K562 (cell line): ENCODE measurements at regions not wholly inside any gene's neighbourhood (a gene's known extent, or its start where the extent isn't known, plus 50 kb on each side); places are given as distances from the start of the nearest gene placed in this dataset.
A peak's percentile ranks its signal among the peaks of the same experiment; 100 is the strongest.

Source experiments
- ATAC-seq: fragments of 200-7000 bp; cut with Tn5 transposase; 3 replicates; pipeline ENCODE4 v1.9.1; 2020; ENCODE audit warnings: moderate library complexity
- BruUV-seq: library from RNA; stranded (reverse); fragments of 400-500 nt; replicated peaks from 2 replicates; lab custom pipeline; 2021; lab: Mats Ljungman, UMichigan
- CTCF ChIA-PET: fragments of 300-600 bp; formaldehyde crosslinking; extraction: SDS; loops from one replicate; lab custom pipeline; 2021; ENCODE audit warnings: low intra/inter-chr PET ratio; lab: Yijun Ruan, JAX
- POLR2A ChIA-PET: fragments of 300-600, 350-650 bp; sonication (Branson Sonifier 250); formaldehyde crosslinking; extraction: SDS; loops from one replicate; lab custom pipeline; 2021; ENCODE audit warnings: antibody characterized with exemption, inconsistent platforms; lab: Yijun Ruan, JAX
- DNase-seq, 4 experiments: peaks; one replicate each; pipeline versions ENCODE4 v3.0.0 to v3.0.0-alpha.2; 2011 to 2018; ENCODE audit warnings: low spot score in 3 of 4, mixed read lengths in 3 of 4; ENCODE audit errors: extremely low read depth in 1 of 4
- FAIRE-seq: peaks from 2 replicates; lab custom pipeline; 2011; peaks lifted over from hg19 to GRCh38; lab: Jason Lieb, UNC
- H2AFZ ChIP-seq: 2 replicates; pipeline ENCODE4 v1.6.0; 2011; ENCODE audit warnings: low read depth, low read length, control low read depth, inconsistent platforms
- H3K27ac ChIP-seq: fragments of 200-600 bp; 3 replicates; pipeline ENCODE4 v1.8.0; 2011; ENCODE audit warnings: low read depth, mild to moderate bottlenecking, control low read depth, inconsistent platforms, low read length, moderate library complexity, mixed read lengths; ENCODE audit errors: extremely low read depth
- H3K27me3 ChIP-seq, 2 experiments: fragments of 300-600 bp in 1 of 2; 2 replicates in 1 of 2; 3 replicates in 1 of 2; pipeline versions ENCODE4 v1.6.0 to v1.8.0; 2011; ENCODE audit warnings: inconsistent platforms in 2 of 2, low read length in 2 of 2, mild to moderate bottlenecking in 1 of 2, mixed read lengths in 1 of 2, moderate library complexity in 1 of 2; ENCODE audit not compliant: control insufficient read depth in 2 of 2, insufficient read depth in 2 of 2
- H3K36me3 ChIP-seq: fragments of 300-600 bp; 3 replicates; pipeline ENCODE4 v1.8.0; 2011; ENCODE audit warnings: mild to moderate bottlenecking, low read length, inconsistent platforms; ENCODE audit not compliant: control insufficient read depth, insufficient read depth
- H3K4me1 ChIP-seq, 2 experiments: fragments of 200-600 bp in 1 of 2; replicated peaks in 1 of 2; 2 replicates in 1 of 2; 3 replicates in 1 of 2; pipeline versions ENCODE4 v1.5.1 to v1.8.0; 2011; ENCODE audit warnings: inconsistent platforms in 2 of 2, low read length in 2 of 2, mild to moderate bottlenecking in 1 of 2, mixed read lengths in 1 of 2, moderate library complexity in 1 of 2; ENCODE audit not compliant: control insufficient read depth in 2 of 2, insufficient read depth in 2 of 2
- H3K4me2 ChIP-seq: 2 replicates; pipeline ENCODE4 v1.6.1; 2011; ENCODE audit warnings: low read length, control low read depth, inconsistent platforms, mixed read lengths; ENCODE audit not compliant: insufficient read depth
- H3K4me3 ChIP-seq: fragments of 200-600 bp; sonication (generic), shearing (Covaris generic); 2 replicates; pipeline ENCODE4 v1.5.1; 2016; ENCODE audit warnings: control low read depth, inconsistent platforms
- H3K79me2 ChIP-seq: fragments of 200-600 bp; 3 replicates; pipeline ENCODE4 v1.8.0; 2011; ENCODE audit warnings: low read length, inconsistent platforms; ENCODE audit not compliant: control insufficient read depth, insufficient read depth
- H3K9ac ChIP-seq, 2 experiments: 2 replicates each; pipeline versions ENCODE4 v1.6.0 to v1.6.1; 2011; ENCODE audit warnings: low read depth in 2 of 2, low read length in 2 of 2, control low read depth in 1 of 2, inconsistent platforms in 1 of 2, mild to moderate bottlenecking in 1 of 2, mixed read lengths in 1 of 2; ENCODE audit not compliant: insufficient read depth in 1 of 2
- H3K9me1 ChIP-seq: one replicate; pipeline ENCODE4 v1.6.0; 2011; ENCODE audit warnings: inconsistent platforms, mild to moderate bottlenecking, low read length, moderate library complexity; ENCODE audit not compliant: control insufficient read depth, insufficient read depth
- H3K9me3 ChIP-seq: replicated peaks from 2 replicates; pipeline ENCODE4 v1.5.1; 2011; ENCODE audit warnings: low read depth, low read length, inconsistent platforms; ENCODE audit not compliant: control insufficient read depth, insufficient read depth
- H4K20me1 ChIP-seq: replicated peaks from 2 replicates; pipeline ENCODE4 v1.6.1; 2011; ENCODE audit warnings: low read length, inconsistent platforms, mixed read lengths; ENCODE audit not compliant: control insufficient read depth, insufficient read depth
- ARID1B ChIP-seq: fragments of 450-650 bp; IDR thresholded peaks from 2 replicates; pipeline ENCODE4 v1.6.1; 2016; ENCODE audit warnings: antibody characterized with exemption, mild to moderate bottlenecking, inconsistent platforms
- ASH1L ChIP-seq: fragments of 450-650 bp; IDR thresholded peaks from 2 replicates; pipeline ENCODE4 v1.6.1; 2018; ENCODE audit warnings: borderline replicate concordance, mild to moderate bottlenecking, low read depth; ENCODE audit not compliant: partially characterized antibody
- CXXC5 ChIP-seq: fragments of 250-450 bp; sonication (Bioruptor Pico); IDR thresholded peaks from 2 replicates; pipeline ENCODE4 v1.8.0; 2022; ENCODE audit warnings: inconsistent platforms, mild to moderate bottlenecking, moderate library complexity
- EZH2 ChIP-seq: IDR thresholded peaks from 2 replicates; pipeline ENCODE4 v1.6.1; 2012; ENCODE audit warnings: low read depth, mild to moderate bottlenecking, inconsistent platforms, low read length, borderline replicate concordance
- HEY1 ChIP-seq: fragments of 250-450 bp; sonication (Bioruptor Pico); IDR thresholded peaks from 2 replicates; pipeline ENCODE4 v1.5.0; 2020; ENCODE audit warnings: mild to moderate bottlenecking, moderate library complexity, borderline replicate concordance
- HNRNPH1 ChIP-seq: fragments of 200-400 bp; formaldehyde crosslinking; optimal IDR thresholded peaks from 2 replicates; pipeline ENCODE3; 2017; ENCODE audit warnings: low read depth, mild to moderate bottlenecking, low read length, moderate library complexity
- MTA2 ChIP-seq: fragments of 450-650 bp; IDR thresholded peaks from 2 replicates; pipeline ENCODE4 v1.6.1; 2016; ENCODE audit warnings: low read depth
- NRF1 ChIP-seq, 2 experiments: fragments of 450-650 bp; IDR thresholded peaks in 1 of 2; conservative IDR thresholded peaks in 1 of 2; 2 replicates each; pipeline ENCODE4 v1.6.1; 2014; ENCODE audit warnings: mild to moderate bottlenecking in 2 of 2
- PURB ChIP-seq: sonication (generic); formaldehyde crosslinking; IDR thresholded peaks from 2 replicates; pipeline ENCODE4 v1.9.0; 2021; ENCODE audit warnings: low read depth, mild to moderate bottlenecking, missing genetic modification reagents
- TCF7 ChIP-seq: sonication (generic); IDR thresholded peaks from 2 replicates; pipeline ENCODE4 v1.6.1; 2016; ENCODE audit warnings: antibody characterized with exemption, borderline replicate concordance
- ZNF140 ChIP-seq: fragments of 250-450 bp; sonication (Bioruptor Pico); IDR thresholded peaks from 2 replicates; pipeline ENCODE4 v1.8.0; 2021; ENCODE audit warnings: moderate library complexity, mild to moderate bottlenecking, inconsistent platforms
- WGBS: fragments of 100-300 bp; shearing (Covaris generic); methylation state at CpG from one replicate; pipeline ENCODE4 v1.1.6; 2016; ENCODE audit warnings: low coverage, mixed read lengths; ENCODE audit not compliant: insufficient coverage; ENCODE audit errors: missing lambda C conversion rate; 5-methylcytosine and 5-hydroxymethylcytosine counted together
- in situ Hi-C: fragments of 300-500 bp; cut with MboI; formaldehyde crosslinking; loops from 4 replicates; pipeline ENCODE4 v1.15.0; 2018; ENCODE audit warnings: inconsistent platforms, mixed read lengths
- intact Hi-C: fragments of 100-400 bp; cut with micrococcal nuclease; formaldehyde crosslinking; loops from 2 replicates; pipeline ENCODE4 v1.14.2; 2022
- TF ChIP-seq, protein P1 (sequence below): conservative IDR thresholded peaks from 2 replicates; pipeline ENCODE4 v1.6.1; 2011; ENCODE audit warnings: low read depth, mild to moderate bottlenecking, low read length; ENCODE audit not compliant: control insufficient read depth
- TF ChIP-seq, protein P2 (sequence below): IDR thresholded peaks from 2 replicates; pipeline ENCODE4 v1.6.1; 2014; ENCODE audit warnings: antibody characterized with exemption
- TF ChIP-seq, protein P3 (sequence below): fragments of 250-450 bp; sonication (Bioruptor Pico); IDR thresholded peaks from 2 replicates; pipeline ENCODE4 v1.5.0; 2020; ENCODE audit warnings: mild to moderate bottlenecking
- TF ChIP-seq, protein P4 (sequence below): fragments of 450-650 bp; IDR thresholded peaks from 2 replicates; pipeline ENCODE4 v1.7.0; 2016; ENCODE audit warnings: borderline replicate concordance

DNA sequence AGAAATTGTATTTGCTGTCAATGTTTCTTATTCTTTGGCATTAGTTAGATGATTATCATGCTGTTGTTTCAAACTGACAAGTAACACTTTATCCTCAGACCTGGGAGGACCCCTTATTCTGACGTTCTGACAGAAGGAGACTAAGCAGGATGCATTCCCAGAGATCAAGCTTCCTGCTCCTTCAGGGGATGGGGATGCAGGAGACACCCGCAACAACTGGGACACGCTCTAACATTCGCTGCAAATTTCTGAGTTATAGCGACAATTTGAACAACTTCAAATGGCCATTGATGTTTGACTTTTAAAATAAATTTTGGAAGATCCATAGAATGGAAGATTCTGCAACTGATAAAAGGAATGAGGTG, 69.0 kb upstream of the ZNF184 start (continued):
- TF ChIP-seq, protein P1, sequence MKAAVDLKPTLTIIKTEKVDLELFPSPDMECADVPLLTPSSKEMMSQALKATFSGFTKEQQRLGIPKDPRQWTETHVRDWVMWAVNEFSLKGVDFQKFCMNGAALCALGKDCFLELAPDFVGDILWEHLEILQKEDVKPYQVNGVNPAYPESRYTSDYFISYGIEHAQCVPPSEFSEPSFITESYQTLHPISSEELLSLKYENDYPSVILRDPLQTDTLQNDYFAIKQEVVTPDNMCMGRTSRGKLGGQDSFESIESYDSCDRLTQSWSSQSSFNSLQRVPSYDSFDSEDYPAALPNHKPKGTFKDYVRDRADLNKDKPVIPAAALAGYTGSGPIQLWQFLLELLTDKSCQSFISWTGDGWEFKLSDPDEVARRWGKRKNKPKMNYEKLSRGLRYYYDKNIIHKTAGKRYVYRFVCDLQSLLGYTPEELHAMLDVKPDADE = no peak
- TF ChIP-seq PURB (CRISPR knock-in tag) (no peak), MTA2 (no peak), ZNF140 (CRISPR knock-in tag) (no peak), TCF7 (no peak), ASH1L (no peak), HEY1 (no peak)
- TF ChIP-seq, all 486 proteins: peak for 10

DNA sequence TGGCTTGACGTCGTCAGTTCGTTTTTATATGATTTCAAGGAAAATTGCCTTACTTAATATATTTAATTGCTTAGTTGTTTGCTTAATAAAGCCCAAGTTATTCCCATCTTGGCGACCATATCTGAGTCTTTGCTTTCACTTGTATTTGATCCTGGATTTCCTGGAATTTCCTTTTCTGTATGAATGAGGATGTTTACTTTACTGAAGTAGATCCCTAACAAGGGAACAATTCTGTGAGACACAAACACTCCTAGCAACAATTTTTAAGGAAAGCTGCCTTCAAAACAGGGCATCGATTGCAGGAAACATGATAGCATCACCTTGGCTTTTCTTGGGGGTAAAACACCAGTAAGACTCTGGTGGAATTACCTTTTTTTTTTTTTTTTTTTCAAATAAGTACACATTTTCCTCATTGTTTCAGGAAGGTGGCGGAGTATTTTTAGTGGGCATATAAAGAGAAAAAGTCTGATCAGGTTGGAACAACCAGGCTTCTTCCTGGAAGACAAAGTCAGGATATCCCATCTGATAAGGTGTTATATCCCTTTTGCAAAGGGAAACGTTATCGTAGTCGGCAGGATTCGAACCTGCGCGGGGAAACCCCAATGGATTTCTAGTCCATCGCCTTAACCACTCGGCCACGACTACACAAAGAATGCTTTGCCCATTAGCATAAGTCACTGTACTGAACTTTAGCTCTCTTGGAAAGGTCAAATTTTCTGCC, 68.5 kb upstream of the ZNF184 start:
- H2AFZ ChIP-seq = peak overlapping the region; percentile 58
- H3K9me3 ChIP-seq = no peaks in the 10 kb centered on the region
- no peaks in the 10 kb centered on the region for H3K79me2 ChIP-seq
- no peak overlapping the region for H3K27ac ChIP-seq
- 7% methylated on average over 15 of the region's 15 CpGs for WGBS
- H3K4me3 ChIP-seq = peak overlapping the region; percentile 23
- CTCF ChIA-PET = no interaction called here
- POLR2A ChIA-PET = interaction anchor here (0.5 to 1.2 kb wide), 3 partner anchors 12 to 294 kb away, joined by 3 to 6 read pairs (median 4); no protein-coding TSS in a partner anchor
- no peak for FAIRE-seq
- peak overlapping the region; percentile 62 for H3K4me2 ChIP-seq
- DNase-seq = peak; percentile 47 to 89 (median 59)
- H3K9me1 ChIP-seq = no peaks in the 10 kb centered on the region
- H3K36me3 ChIP-seq = no peaks in the 10 kb centered on the region
- peak overlapping the region in 1 of 2 experiments; percentile 12; a peak in 2 of 4 replicates for H3K9ac ChIP-seq
- H3K27me3 ChIP-seq = no peaks in the 10 kb centered on the region
- peak; percentile 29 for ATAC-seq
- peaks cover 7 to 17% of the 10 kb centered on the region in 2 experiments for H3K4me1 ChIP-seq
- in situ Hi-C loops = no loop called here
- H4K20me1 ChIP-seq = no peaks in the 10 kb centered on the region
- intact Hi-C loops = no loop called here
- TSS peak; percentile 90 for BruUV-seq
- TF ChIP-seq NRF1 (conservative IDR thresholded peaks at IDR 0.05 in 1 of 2, IDR thresholded peaks at IDR 0.05 in 1 of 2) = peak; percentile 76 to 80
- TF ChIP-seq EZH2 = no peak
- no peak for TF ChIP-seq HNRNPH1
- TF ChIP-seq, protein P2, sequence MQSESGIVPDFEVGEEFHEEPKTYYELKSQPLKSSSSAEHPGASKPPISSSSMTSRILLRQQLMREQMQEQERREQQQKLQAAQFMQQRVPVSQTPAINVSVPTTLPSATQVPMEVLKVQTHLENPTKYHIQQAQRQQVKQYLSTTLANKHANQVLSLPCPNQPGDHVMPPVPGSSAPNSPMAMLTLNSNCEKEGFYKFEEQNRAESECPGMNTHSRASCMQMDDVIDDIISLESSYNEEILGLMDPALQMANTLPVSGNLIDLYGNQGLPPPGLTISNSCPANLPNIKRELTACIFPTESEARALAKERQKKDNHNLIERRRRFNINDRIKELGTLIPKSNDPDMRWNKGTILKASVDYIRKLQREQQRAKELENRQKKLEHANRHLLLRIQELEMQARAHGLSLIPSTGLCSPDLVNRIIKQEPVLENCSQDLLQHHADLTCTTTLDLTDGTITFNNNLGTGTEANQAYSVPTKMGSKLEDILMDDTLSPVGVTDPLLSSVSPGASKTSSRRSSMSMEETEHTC = no peak
- TF ChIP-seq, protein P3, sequence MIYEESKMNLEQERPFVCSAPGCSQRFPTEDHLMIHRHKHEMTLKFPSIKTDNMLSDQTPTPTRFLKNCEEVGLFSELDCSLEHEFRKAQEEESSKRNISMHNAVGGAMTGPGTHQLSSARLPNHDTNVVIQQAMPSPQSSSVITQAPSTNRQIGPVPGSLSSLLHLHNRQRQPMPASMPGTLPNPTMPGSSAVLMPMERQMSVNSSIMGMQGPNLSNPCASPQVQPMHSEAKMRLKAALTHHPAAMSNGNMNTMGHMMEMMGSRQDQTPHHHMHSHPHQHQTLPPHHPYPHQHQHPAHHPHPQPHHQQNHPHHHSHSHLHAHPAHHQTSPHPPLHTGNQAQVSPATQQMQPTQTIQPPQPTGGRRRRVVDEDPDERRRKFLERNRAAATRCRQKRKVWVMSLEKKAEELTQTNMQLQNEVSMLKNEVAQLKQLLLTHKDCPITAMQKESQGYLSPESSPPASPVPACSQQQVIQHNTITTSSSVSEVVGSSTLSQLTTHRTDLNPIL (CRISPR knock-in tag) = no peak
- 0 out of 2 replicates have a peak, but pooled peaks have one; percentile 43 for TF ChIP-seq ARID1B
- TF ChIP-seq CXXC5 (CRISPR knock-in tag) = peak; percentile 63
- TF ChIP-seq, protein P4, sequence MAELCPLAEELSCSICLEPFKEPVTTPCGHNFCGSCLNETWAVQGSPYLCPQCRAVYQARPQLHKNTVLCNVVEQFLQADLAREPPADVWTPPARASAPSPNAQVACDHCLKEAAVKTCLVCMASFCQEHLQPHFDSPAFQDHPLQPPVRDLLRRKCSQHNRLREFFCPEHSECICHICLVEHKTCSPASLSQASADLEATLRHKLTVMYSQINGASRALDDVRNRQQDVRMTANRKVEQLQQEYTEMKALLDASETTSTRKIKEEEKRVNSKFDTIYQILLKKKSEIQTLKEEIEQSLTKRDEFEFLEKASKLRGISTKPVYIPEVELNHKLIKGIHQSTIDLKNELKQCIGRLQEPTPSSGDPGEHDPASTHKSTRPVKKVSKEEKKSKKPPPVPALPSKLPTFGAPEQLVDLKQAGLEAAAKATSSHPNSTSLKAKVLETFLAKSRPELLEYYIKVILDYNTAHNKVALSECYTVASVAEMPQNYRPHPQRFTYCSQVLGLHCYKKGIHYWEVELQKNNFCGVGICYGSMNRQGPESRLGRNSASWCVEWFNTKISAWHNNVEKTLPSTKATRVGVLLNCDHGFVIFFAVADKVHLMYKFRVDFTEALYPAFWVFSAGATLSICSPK = no peak
